Epidermal melanocyte (primary cell): ENCODE measurements at regions not wholly inside any gene's neighbourhood (a gene's known extent, or its start where the extent isn't known, plus 50 kb on each side); places are given as distances from the start of the nearest gene placed in this dataset.
"Not testable (repeated sequence)": the region's sequence is repeated elsewhere in the genome, so short reads cannot be mapped to it uniquely, and the experiment has no call there.

Source experiments
- DNase-seq: peaks from one replicate; pipeline ENCODE4 v3.0.0; 2011; ENCODE audit warnings: low spot score; ENCODE audit not compliant: insufficient read length

- no peak for DNase-seq
Observed at GRCh38 chr2:145887915-145888314, 1368.0 kb upstream of the ZEB2 start.

- not testable (repeated sequence) for DNase-seq
Observed at GRCh38 chr2:145880997-145881396, 1361.1 kb upstream of the ZEB2 start.

GRCh38 chr2:145875016-145875415 lies 1355.1 kb upstream of the ZEB2 start:
- DNase-seq, result no peak

- no peak for DNase-seq
Observed at GRCh38 chr2:145874466-145874865, 1354.5 kb upstream of the ZEB2 start.

- no peak for DNase-seq
Observed at GRCh38 chr2:145864501-145864900, 1344.6 kb upstream of the ZEB2 start.

GRCh38 chr2:145861940-145862339 lies 1342.0 kb upstream of the ZEB2 start:
- no peak for DNase-seq

- no peak for DNase-seq
Observed at GRCh38 chr2:145860083-145860482, 1340.2 kb upstream of the ZEB2 start.

GRCh38 chr2:145855142-145855541 lies 1335.2 kb upstream of the ZEB2 start:
- no peak for DNase-seq

GRCh38 chr2:145854039-145854755 lies 1334.3 kb upstream of the ZEB2 start:
- DNase-seq, result no peak

- no peak for DNase-seq
Observed at GRCh38 chr2:145851730-145852129, 1331.8 kb upstream of the ZEB2 start.

GRCh38 chr2:145849466-145849865 lies 1329.5 kb upstream of the ZEB2 start:
- DNase-seq, result no peak

GRCh38 chr2:145846982-145847381 lies 1327.1 kb upstream of the ZEB2 start:
- no peak for DNase-seq

GRCh38 chr2:145845923-145846322 lies 1326.0 kb upstream of the ZEB2 start:
- no peak for DNase-seq

- no peak for DNase-seq
Observed at GRCh38 chr2:145845207-145845894, 1325.4 kb upstream of the ZEB2 start.

- no peak for DNase-seq
Observed at GRCh38 chr2:145841973-145842372, 1322.1 kb upstream of the ZEB2 start.

GRCh38 chr2:145836986-145837385 lies 1317.1 kb upstream of the ZEB2 start:
- DNase-seq, result no peak

- DNase-seq, result no peak
Observed at GRCh38 chr2:145835665-145836064, 1315.7 kb upstream of the ZEB2 start.

- DNase-seq, result no peak
Observed at GRCh38 chr2:145832681-145833080, 1312.8 kb upstream of the ZEB2 start.

GRCh38 chr2:145829931-145830330 lies 1310.0 kb upstream of the ZEB2 start:
- no peak for DNase-seq

GRCh38 chr2:145827235-145827634 lies 1307.3 kb upstream of the ZEB2 start:
- DNase-seq, result no peak

GRCh38 chr2:145824384-145824783 lies 1304.5 kb upstream of the ZEB2 start:
- DNase-seq, result no peak

- DNase-seq, result no peak
Observed at GRCh38 chr2:145822892-145823534, 1303.1 kb upstream of the ZEB2 start.

GRCh38 chr2:145820651-145821050 lies 1300.7 kb upstream of the ZEB2 start:
- DNase-seq, result no peak
